Dedifferentiated amniotic fluid mesenchymal stem cell (primary cell): ENCODE measurements at regions not wholly inside any gene's neighbourhood (a gene's known extent, or its start where the extent isn't known, plus 50 kb on each side); places are given as distances from the start of the nearest gene placed in this dataset.
A peak's percentile ranks its signal among the peaks of the same experiment; 100 is the strongest.

ENCODE experiments used
- DNase-seq: peaks from one replicate; pipeline ENCODE4 v3.0.0-alpha.2; 2016; ENCODE audit errors: extremely low spot score

- no peak for DNase-seq
These were observed 281.9 kb upstream of the FN1 start for GRCh38 chr2:215717501-215718381.

GRCh38 chr2:215716956-215717355 is 281.1 kb upstream of the FN1 start:
- no peak for DNase-seq

- DNase-seq, result peak; percentile 92
These were observed 277.3 kb upstream of the FN1 start for GRCh38 chr2:215712871-215713790.

- DNase-seq, result no peak
These were observed 276.5 kb upstream of the FN1 start for GRCh38 chr2:215712219-215712868.

GRCh38 chr2:215711471-215712034 is 275.7 kb upstream of the FN1 start:
- peak; percentile 51 for DNase-seq

GRCh38 chr2:215707608-215708007 is 271.7 kb upstream of the FN1 start:
- no peak for DNase-seq

- no peak for DNase-seq
These were observed 270.0 kb upstream of the FN1 start for GRCh38 chr2:215705771-215706361.

GRCh38 chr2:215705281-215705680 is 269.4 kb upstream of the FN1 start:
- no peak for DNase-seq

- no peak for DNase-seq
These were observed 266.4 kb upstream of the FN1 start for GRCh38 chr2:215702116-215702902.

GRCh38 chr2:215699700-215700538 is 264.1 kb upstream of the FN1 start:
- DNase-seq, result no peak

GRCh38 chr2:215699018-215699417 is 263.1 kb upstream of the FN1 start:
- DNase-seq, result no peak

GRCh38 chr2:215698566-215698965 is 262.7 kb upstream of the FN1 start:
- peak; percentile 92 for DNase-seq

GRCh38 chr2:215697496-215697895 is 261.6 kb upstream of the FN1 start:
- DNase-seq, result no peak

GRCh38 chr2:215697003-215697402 is 261.1 kb upstream of the FN1 start:
- no peak for DNase-seq

- DNase-seq, result no peak
These were observed 260.0 kb upstream of the FN1 start for GRCh38 chr2:215695861-215696260.

- no peak for DNase-seq
These were observed 258.2 kb upstream of the FN1 start for GRCh38 chr2:215693999-215694580.

- peak; percentile 73 for DNase-seq
These were observed 257.5 kb upstream of the FN1 start for GRCh38 chr2:215693193-215693998.

- peak; percentile 28 for DNase-seq
These were observed 256.7 kb upstream of the FN1 start for GRCh38 chr2:215692387-215693079.
